Cardiac muscle cell (in vitro differentiated cells and primary cell): ENCODE measurements at regions not wholly inside any gene's neighbourhood (a gene's known extent, or its start where the extent isn't known, plus 50 kb on each side); places are given as distances from the start of the nearest gene placed in this dataset.

Experiments used
- DNase-seq, 2 donors: peaks; one replicate each; pipeline versions ENCODE4 v3.0.0 to v3.0.0-alpha.2; 2010 to 2017; ENCODE audit warnings: low read depth in 1 of 2, low spot score in 1 of 2
- H3K27ac ChIP-seq: fragments of 200-600 bp; sonication (generic); 2 replicates; pipeline ENCODE4 v1.5.1; 2016
- H3K27me3 ChIP-seq: fragments of 200-600 bp; sonication (generic); 2 replicates; pipeline ENCODE4 v1.6.0; 2016; ENCODE audit warnings: control low read depth
- H3K36me3 ChIP-seq: fragments of 200-600 bp; sonication (generic); 2 replicates; pipeline ENCODE4 v1.5.1; 2016; ENCODE audit warnings: control low read depth
- H3K4me1 ChIP-seq: fragments of 200-600 bp; sonication (generic); 2 replicates; pipeline ENCODE4 v1.8.1; 2017; ENCODE audit warnings: low read depth, mild to moderate bottlenecking, mixed run types
- H3K4me3 ChIP-seq: fragments of 200-600 bp; sonication (generic); 2 replicates; pipeline ENCODE4 v1.5.1; 2016; ENCODE audit warnings: mild to moderate bottlenecking
- H3K9me3 ChIP-seq: fragments of 200-600 bp; sonication (generic); 2 replicates; pipeline ENCODE4 v1.5.1; 2017; ENCODE audit warnings: low read depth, mild to moderate bottlenecking, control low read depth
- CTCF ChIP-seq: IDR thresholded peaks from 2 replicates; pipeline ENCODE4 v1.5.1; 2012; ENCODE audit warnings: low read depth, mild to moderate bottlenecking, low read length

DNA sequence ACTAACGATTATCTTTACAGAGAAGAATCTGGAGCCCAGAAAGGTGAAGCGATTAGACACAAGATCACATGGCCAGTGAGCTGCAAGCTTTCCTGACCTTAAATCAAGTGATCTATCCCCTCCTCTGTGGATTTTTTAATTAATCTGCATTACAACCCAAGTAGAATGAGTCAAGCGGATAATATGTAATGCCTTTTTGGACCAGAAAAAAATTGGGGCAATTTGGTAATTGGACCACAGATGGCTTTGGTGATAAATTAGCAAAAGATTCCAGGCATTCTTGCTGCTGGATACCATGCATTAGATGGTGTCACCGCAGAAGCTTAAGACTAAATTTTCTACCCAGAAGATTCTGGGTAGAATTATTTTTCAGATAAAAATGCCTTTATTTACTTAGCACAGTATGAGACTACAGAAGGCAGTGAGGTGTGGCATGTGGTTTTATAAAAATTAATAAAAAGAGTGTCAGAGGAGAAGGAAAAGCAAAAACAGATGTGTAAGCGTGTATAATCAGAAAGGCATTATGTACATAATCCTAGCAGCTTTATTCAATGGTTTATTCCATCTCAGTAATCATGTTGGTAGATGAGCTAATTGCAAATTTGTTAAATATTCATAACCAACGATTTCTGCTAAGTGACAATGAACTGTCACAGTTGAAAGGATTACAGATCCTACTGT, 53.9 kb upstream of the PCSK2 start:
- Histone ChIP-seq H3K4me1 (no peaks in the 10 kb centered on the region), H3K27ac (no peak overlapping the region), H3K9me3 (no peaks in the 10 kb centered on the region), H3K4me3 (no peak overlapping the region), H3K27me3 (no peaks in the 10 kb centered on the region), H3K36me3 (no peaks in the 10 kb centered on the region)
- DNase-seq: no peak
- TF ChIP-seq CTCF: no peak
